HUES64 (cell line): ENCODE measurements at regions not wholly inside any gene's neighbourhood (a gene's known extent, or its start where the extent isn't known, plus 50 kb on each side); places are given as distances from the start of the nearest gene placed in this dataset.
A peak's percentile ranks its signal among the peaks of the same experiment; 100 is the strongest.
"Not testable (repeated sequence)": the region's sequence is repeated elsewhere in the genome, so short reads cannot be mapped to it uniquely, and the experiment has no call there.

Experiments used
- H3K27ac ChIP-seq: 2 replicates; pipeline ENCODE4 v1.7.0; 2013; ENCODE audit warnings: low read depth, low read length, inconsistent platforms
- H3K27me3 ChIP-seq: 2 replicates; pipeline ENCODE4 v1.6.1; 2013; ENCODE audit warnings: mild to moderate bottlenecking, low read length; ENCODE audit not compliant: insufficient read depth
- H3K36me3 ChIP-seq: 2 replicates; pipeline ENCODE4 v1.6.1; 2013; ENCODE audit warnings: mild to moderate bottlenecking, low read length; ENCODE audit not compliant: insufficient read depth
- H3K4me1 ChIP-seq: 2 replicates; pipeline ENCODE4 v1.6.1; 2013; ENCODE audit warnings: mild to moderate bottlenecking, low read length, moderate library complexity; ENCODE audit not compliant: insufficient read depth
- H3K4me3 ChIP-seq: 2 replicates; pipeline ENCODE4 v1.5.1; 2013; ENCODE audit warnings: mild to moderate bottlenecking, low read length, moderate library complexity
- H3K9ac ChIP-seq: 2 replicates; pipeline ENCODE4 v1.6.1; 2013; ENCODE audit warnings: mild to moderate bottlenecking, low read depth, low read length
- H3K9me3 ChIP-seq: 2 replicates; pipeline ENCODE4 v1.6.1; 2013; ENCODE audit warnings: low read depth, low read length; ENCODE audit not compliant: insufficient read depth
- WGBS: fragments of 150-250, 120-280 bp; methylation state at CpG from one replicate; pipeline ENCODE4 v1.1.7; 2013; ENCODE audit warnings: missing lambda C conversion rate; 5-methylcytosine and 5-hydroxymethylcytosine counted together

GRCh38 chr5:17364987-17365810, 132.8 kb upstream of the TAF11L2 start:
- WGBS: 73% methylated on average over 4 of the region's 4 CpGs
- Histone ChIP-seq H3K9ac (no peak overlapping the region), H3K27ac (no peak overlapping the region)

GRCh38 chr5:17365811-17366138, 132.3 kb upstream of the TAF11L2 start:
- H3K27ac ChIP-seq: no peak overlapping the region
- H3K27me3 ChIP-seq: no peaks in the 10 kb centered on the region
- H3K9ac ChIP-seq: no peak overlapping the region
- H3K4me1 ChIP-seq: peaks cover 26% of the 10 kb centered on the region
- H3K9me3 ChIP-seq: no peaks in the 10 kb centered on the region
- H3K36me3 ChIP-seq: no peaks in the 10 kb centered on the region
- no peak overlapping the region for H3K4me3 ChIP-seq
- 74% methylated on average over 7 of the region's 7 CpGs for WGBS

More at GRCh38 chr5:17364987-17365810, 132.8 kb upstream of the TAF11L2 start:
- Histone ChIP-seq H3K9me3 (no peaks in the 10 kb centered on the region), H3K27me3 (no peaks in the 10 kb centered on the region), H3K4me3 (no peak overlapping the region), H3K4me1 (peaks cover 26% of the 10 kb centered on the region), H3K36me3 (no peaks in the 10 kb centered on the region)

- WGBS: 70% methylated on average over 2 of the region's 3 CpGs
- H3K9ac ChIP-seq: no peak overlapping the region
- H3K9me3 ChIP-seq: no peaks in the 10 kb centered on the region
- H3K4me1 ChIP-seq: peaks cover 26% of the 10 kb centered on the region
- H3K27ac ChIP-seq: no peak overlapping the region
- H3K4me3 ChIP-seq: no peak overlapping the region
- no peaks in the 10 kb centered on the region for H3K27me3 ChIP-seq
- H3K36me3 ChIP-seq: no peaks in the 10 kb centered on the region
Measured at GRCh38 chr5:17367256-17367840, 130.7 kb upstream of the TAF11L2 start.

GRCh38 chr5:17370651-17371050, 127.4 kb upstream of the TAF11L2 start:
- no peaks in the 10 kb centered on the region for H3K9me3 ChIP-seq
- H3K27me3 ChIP-seq: no peaks in the 10 kb centered on the region
- peaks cover 38% of the 10 kb centered on the region for H3K4me1 ChIP-seq
- H3K9ac ChIP-seq: no peak overlapping the region
- H3K27ac ChIP-seq: no peak overlapping the region
- no peak overlapping the region for H3K4me3 ChIP-seq
- no peaks in the 10 kb centered on the region for H3K36me3 ChIP-seq
- WGBS: 95% methylated on average over 7 of the region's 7 CpGs

- H3K27me3 ChIP-seq: no peaks in the 10 kb centered on the region
- 45% methylated on average over 5 of the region's 5 CpGs for WGBS
- no peaks in the 10 kb centered on the region for H3K9me3 ChIP-seq
- H3K4me1 ChIP-seq: peaks cover 22% of the 10 kb centered on the region
- no peak overlapping the region for H3K27ac ChIP-seq
- H3K9ac ChIP-seq: no peak overlapping the region
- H3K4me3 ChIP-seq: no peak overlapping the region
- H3K36me3 ChIP-seq: no peaks in the 10 kb centered on the region
Measured at GRCh38 chr5:17373406-17373805, 124.6 kb upstream of the TAF11L2 start.

- Histone ChIP-seq H3K4me1 (peaks cover 22% of the 10 kb centered on the region), H3K36me3 (no peaks in the 10 kb centered on the region), H3K4me3 (no peak overlapping the region), H3K9me3 (no peaks in the 10 kb centered on the region), H3K27ac (no peak overlapping the region; the same call in 1 of the 2 replicates), H3K27me3 (no peaks in the 10 kb centered on the region), H3K9ac (no peak overlapping the region)
- WGBS: 63% methylated on average over 7 of the region's 7 CpGs
Measured at GRCh38 chr5:17373814-17374556, 124.0 kb upstream of the TAF11L2 start.

- Histone ChIP-seq H3K27me3 (no peaks in the 10 kb centered on the region), H3K36me3 (no peaks in the 10 kb centered on the region), H3K4me3 (no peak overlapping the region), H3K9ac (0 out of 2 replicates have a peak overlapping the region, but pooled peaks have one; percentile 14), H3K9me3 (no peaks in the 10 kb centered on the region), H3K27ac (0 out of 2 replicates have a peak overlapping the region, but pooled peaks have one; percentile 8), H3K4me1 (peaks cover 22% of the 10 kb centered on the region)
- 38% methylated on average over 7 of the region's 10 CpGs for WGBS
Measured at GRCh38 chr5:17374973-17375742, 122.9 kb upstream of the TAF11L2 start.

- not testable (repeated sequence) for H3K36me3 ChIP-seq, H3K9me3 ChIP-seq, H3K27me3 ChIP-seq, H3K9ac ChIP-seq, H3K27ac ChIP-seq, H3K4me3 ChIP-seq
- H3K4me1 ChIP-seq: peaks cover 26% of the 10 kb centered on the region
- WGBS: 100% methylated on average over 1 of the region's 2 CpGs
Measured at GRCh38 chr5:17375886-17376285, 122.1 kb upstream of the TAF11L2 start.

GRCh38 chr5:17378346-17378997, 119.6 kb upstream of the TAF11L2 start:
- H3K36me3 ChIP-seq: no peaks in the 10 kb centered on the region
- H3K4me3 ChIP-seq: no peak overlapping the region
- H3K4me1 ChIP-seq: peaks cover 24% of the 10 kb centered on the region
- H3K9ac ChIP-seq: no peak overlapping the region
- H3K27me3 ChIP-seq: no peaks in the 10 kb centered on the region
- 95% methylated on average over 5 of the region's 6 CpGs for WGBS
- no peaks in the 10 kb centered on the region for H3K9me3 ChIP-seq
- no peak overlapping the region for H3K27ac ChIP-seq

- no peaks in the 10 kb centered on the region for H3K36me3 ChIP-seq
- H3K27me3 ChIP-seq: no peaks in the 10 kb centered on the region
- no peaks in the 10 kb centered on the region for H3K9me3 ChIP-seq
- peaks cover 15% of the 10 kb centered on the region for H3K4me1 ChIP-seq
- 94% methylated on average over 7 of the region's 7 CpGs for WGBS
- no peak overlapping the region for H3K27ac ChIP-seq
- no peak overlapping the region for H3K9ac ChIP-seq
- no peak overlapping the region for H3K4me3 ChIP-seq
Measured at GRCh38 chr5:17379100-17379951, 118.7 kb upstream of the TAF11L2 start.
